ENCODE measurements at regions not wholly inside any gene's neighbourhood (a gene's known extent, or its start where the extent isn't known, plus 50 kb on each side); places are given as distances from the start of the nearest gene placed in this dataset.

- Histone ChIP-seq H3K4me2 (replicated peaks; ENCODE audit: extremely low read depth, low read length, poor library complexity, severe bottlenecking) (no peak overlapping the region), H4K20me1 (ENCODE audit: insufficient read depth, low read length) (no peaks in the 10 kb centered on the region), H3K9me3 (replicated peaks in 1 of 2; ENCODE audit: control insufficient read depth in 1 of 2, insufficient read depth in 1 of 2, low read length in 2 of 2) (no peaks in the 10 kb centered on the region), H3K4me3 (replicated peaks in 1 of 3; ENCODE audit: low read depth in 2 of 3, low read length in 3 of 3) (no peak overlapping the region), H3K9ac (ENCODE audit: insufficient read depth, low read length, poor library complexity, severe bottlenecking) (no peak overlapping the region), H2AFZ (ENCODE audit: insufficient read depth, low read depth, low read length, poor library complexity, severe bottlenecking) (no peak overlapping the region), H3K36me3 (replicated peaks in 1 of 2; ENCODE audit: control insufficient read depth in 1 of 2, insufficient read depth in 2 of 2, low read length in 2 of 2) (no peaks in the 10 kb centered on the region), H3K27me3 (ENCODE audit: control insufficient read depth in 2 of 2, insufficient read depth in 2 of 2, low read length in 2 of 2) (peaks cover 0 to 2% of the 10 kb centered on the region in 2 donors), H3K79me2 (ENCODE audit: insufficient read depth, low read length) (no peaks in the 10 kb centered on the region), H3K4me1 (ENCODE audit: control insufficient read depth in 1 of 2, insufficient read depth in 2 of 2, low read length in 2 of 2) (no peaks in the 10 kb centered on the region), H3K27ac (ENCODE audit: low read depth in 1 of 2, low read length in 2 of 2) (no peak overlapping the region)
- Mint-ChIP-seq H3K27me3 (ENCODE audit: low read depth in 3 of 3) (peaks cover 4 to 8% (median 7%) of the 10 kb centered on the region in 3 donors), H3K9me3 (peaks cover 0 to 3% (median 0%) of the 10 kb centered on the region in 7 donors), H3K4me1 (no peaks in the 10 kb centered on the region), H3K4me3 (no peak overlapping the region), H3K36me3 (no peaks in the 10 kb centered on the region), H3K27ac (no peak overlapping the region)
- TF ChIP-seq CTCF (IDR thresholded peaks at IDR 0.05), result no peak
- no peak for DNase-seq
- 0% methylated on average over 1 of the region's 6 CpGs for WGBS (ENCODE audit: insufficient coverage)
- intact Hi-C loops (cut with micrococcal nuclease), result no loop called here
Measured at GRCh38 chr11:19368726-19369375, 128.1 kb upstream of the E2F8 start.

GRCh38 chr11:19366992-19367709 lies 126.4 kb upstream of the E2F8 start:
- H3K4me3 Mint-ChIP-seq, result no peak overlapping the region
- TF ChIP-seq CTCF (IDR thresholded peaks at IDR 0.05), result no peak
- Histone ChIP-seq H3K27ac (ENCODE audit: low read depth in 1 of 2, low read length in 2 of 2) (no peak overlapping the region), H3K9me3 (replicated peaks in 1 of 2; ENCODE audit: control insufficient read depth in 1 of 2, insufficient read depth in 1 of 2, low read length in 2 of 2) (no peaks in the 10 kb centered on the region), H3K36me3 (replicated peaks in 1 of 2; ENCODE audit: control insufficient read depth in 1 of 2, insufficient read depth in 2 of 2, low read length in 2 of 2) (no peaks in the 10 kb centered on the region), H3K4me3 (replicated peaks in 1 of 3; ENCODE audit: low read depth in 2 of 3, low read length in 3 of 3) (no peak overlapping the region), H3K27me3 (ENCODE audit: control insufficient read depth in 2 of 2, insufficient read depth in 2 of 2, low read length in 2 of 2) (no peaks in the 10 kb centered on the region), H4K20me1 (ENCODE audit: insufficient read depth, low read length) (no peaks in the 10 kb centered on the region), H2AFZ (ENCODE audit: insufficient read depth, low read depth, low read length, poor library complexity, severe bottlenecking) (no peak overlapping the region), H3K79me2 (ENCODE audit: insufficient read depth, low read length) (no peaks in the 10 kb centered on the region), H3K9ac (ENCODE audit: insufficient read depth, low read length, poor library complexity, severe bottlenecking) (no peak overlapping the region), H3K4me1 (ENCODE audit: control insufficient read depth in 1 of 2, insufficient read depth in 2 of 2, low read length in 2 of 2) (no peaks in the 10 kb centered on the region), H3K4me2 (replicated peaks; ENCODE audit: extremely low read depth, low read length, poor library complexity, severe bottlenecking) (no peak overlapping the region)
- H3K27me3 Mint-ChIP-seq (ENCODE audit: low read depth in 3 of 3), result peaks cover 3 to 8% (median 7%) of the 10 kb centered on the region in 3 donors
- H3K4me1 Mint-ChIP-seq, result no peaks in the 10 kb centered on the region
- 95% methylated on average over 2 of the region's 2 CpGs for WGBS (ENCODE audit: insufficient coverage)
- no peak overlapping the region for H3K27ac Mint-ChIP-seq
- no peaks in the 10 kb centered on the region for H3K36me3 Mint-ChIP-seq
- intact Hi-C loops (cut with micrococcal nuclease), result no loop called here
- H3K9me3 Mint-ChIP-seq, result no peaks in the 10 kb centered on the region
- DNase-seq, result no peak
